Effector CD4-positive, alpha-beta T cell (primary cell): ENCODE measurements at regions not wholly inside any gene's neighbourhood (a gene's known extent, or its start where the extent isn't known, plus 50 kb on each side); places are given as distances from the start of the nearest gene placed in this dataset.

Experiments
- DNase-seq: peaks from one replicate; pipeline ENCODE4 v3.0.0-alpha.2; 2020

- no peak for DNase-seq
Measured at GRCh38 chr22:48288376-48288940, 1526.0 kb downstream of the TBC1D22A start.

GRCh38 chr22:48287031-48287430 is 1524.6 kb downstream of the TBC1D22A start:
- DNase-seq: no peak

GRCh38 chr22:48284671-48285070 is 1522.2 kb downstream of the TBC1D22A start:
- DNase-seq: no peak

DNA sequence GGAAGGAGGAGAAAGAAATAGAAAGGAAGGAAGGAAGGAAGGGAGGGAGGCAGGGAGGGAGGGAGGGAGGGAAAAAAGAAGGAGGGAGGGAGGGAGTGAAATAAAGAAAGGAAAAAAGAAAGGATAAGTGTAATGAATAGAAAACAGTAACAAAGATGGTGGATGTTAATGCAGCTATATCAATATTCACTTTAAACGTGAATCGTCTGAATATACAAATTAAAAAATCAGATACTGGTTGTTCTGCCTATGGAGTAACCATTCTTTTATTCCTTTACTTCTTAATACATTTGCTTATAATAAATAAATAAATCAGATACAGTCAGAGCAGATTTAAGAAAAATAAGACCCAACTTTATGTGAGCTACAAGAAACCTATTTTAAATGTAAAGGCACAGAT is 1520.4 kb downstream of the TBC1D22A start:
- no peak for DNase-seq

- DNase-seq: no peak
Measured at GRCh38 chr22:48279461-48279756, 1517.0 kb downstream of the TBC1D22A start.

DNA sequence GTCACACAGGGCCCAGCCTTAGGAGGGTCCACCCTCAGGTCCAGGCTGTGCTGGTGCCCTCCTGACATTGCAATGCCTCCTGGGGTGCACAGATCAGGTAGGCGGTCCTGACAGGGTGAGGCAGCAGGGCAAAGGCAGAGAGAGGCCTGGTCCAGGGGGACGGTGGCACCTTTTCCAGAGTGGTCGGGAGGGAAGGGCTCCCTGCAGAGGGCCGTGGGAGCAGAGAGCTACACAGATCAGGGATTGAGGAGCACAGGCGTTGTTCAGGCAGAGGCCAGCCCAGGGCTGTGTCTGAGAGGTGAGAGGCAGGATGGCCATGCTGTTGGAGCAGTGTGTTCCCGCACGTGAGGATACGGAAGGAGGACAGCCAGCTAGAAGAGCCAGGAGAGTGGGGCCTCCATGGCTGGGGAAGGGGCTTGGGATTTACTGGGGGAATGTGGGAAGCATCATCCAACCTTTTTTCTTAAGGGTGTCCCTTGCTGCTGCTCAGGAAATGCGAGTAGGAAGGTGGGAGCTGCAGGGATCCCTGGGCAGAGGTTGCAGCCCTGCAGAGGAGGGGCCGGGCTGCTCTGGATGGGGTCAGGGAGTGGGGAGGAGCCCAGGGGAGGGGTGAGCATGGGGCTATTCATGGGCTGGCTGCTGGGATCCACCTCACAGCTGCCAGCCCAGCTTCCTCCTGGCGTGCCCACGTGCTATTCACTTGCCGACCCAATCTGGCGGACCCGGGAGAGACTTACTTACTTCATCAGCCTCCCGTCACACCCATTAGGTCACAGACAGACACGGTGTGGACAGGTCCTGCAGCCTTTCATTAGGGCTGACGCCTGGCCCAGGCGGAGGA is 1516.4 kb downstream of the TBC1D22A start:
- DNase-seq: no peak

DNA sequence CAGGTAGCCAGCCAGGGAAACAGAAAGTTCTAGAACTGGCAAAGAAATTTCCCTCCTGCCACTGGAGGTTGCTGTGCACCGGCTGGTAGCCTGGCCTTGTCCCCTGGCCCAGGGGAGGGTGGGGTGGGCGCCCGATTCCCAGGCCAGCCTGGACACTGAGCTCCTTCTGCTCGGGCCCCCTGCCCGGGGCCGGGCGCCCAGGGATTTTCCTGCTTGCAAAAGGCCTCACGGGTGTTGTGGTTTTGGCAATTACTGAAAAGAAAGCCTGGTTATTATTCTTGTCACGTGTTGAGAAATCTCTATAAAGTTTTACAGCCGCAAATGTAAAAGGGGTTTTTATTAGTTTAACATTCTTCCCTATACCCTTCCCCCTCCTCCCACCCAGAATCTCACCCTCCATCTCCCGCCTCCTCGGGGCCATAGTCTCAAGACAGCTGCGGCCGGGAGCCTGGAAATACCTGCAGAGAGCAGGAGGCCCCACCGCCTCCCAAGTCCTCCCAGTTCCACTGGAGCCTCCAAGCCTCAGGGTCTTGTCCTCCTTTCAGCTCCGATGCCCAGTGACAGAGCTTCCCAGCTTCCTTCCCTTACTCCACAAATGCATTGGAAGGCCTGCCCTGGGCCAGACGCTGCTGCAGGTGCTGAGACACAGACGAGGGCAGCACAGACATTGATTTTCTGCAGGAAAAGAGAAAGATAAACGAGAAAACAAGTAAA is 1515.6 kb downstream of the TBC1D22A start:
- DNase-seq: no peak

- no peak for DNase-seq
Measured at GRCh38 chr22:48276994-48277867, 1514.8 kb downstream of the TBC1D22A start.

DNA sequence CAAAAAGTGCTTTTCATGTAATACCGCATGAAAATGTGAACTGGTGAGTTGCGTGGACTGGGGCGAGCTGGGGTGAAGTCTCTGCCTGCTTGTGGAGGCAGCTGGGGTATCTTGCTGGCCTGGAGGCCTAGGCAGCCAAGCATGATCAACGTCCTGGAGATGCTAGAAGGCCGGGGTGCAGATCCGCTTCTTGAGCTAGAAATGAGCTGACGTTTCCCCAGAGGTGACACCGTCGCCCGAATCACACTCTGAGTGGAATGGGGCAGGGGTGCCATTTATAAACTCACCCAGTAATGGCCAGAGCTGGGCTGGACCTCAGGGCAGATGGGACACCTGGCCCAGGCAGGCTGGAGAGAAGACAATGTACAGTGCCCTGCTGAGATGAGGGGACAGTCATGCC is 1513.0 kb downstream of the TBC1D22A start:
- DNase-seq: no peak

DNA sequence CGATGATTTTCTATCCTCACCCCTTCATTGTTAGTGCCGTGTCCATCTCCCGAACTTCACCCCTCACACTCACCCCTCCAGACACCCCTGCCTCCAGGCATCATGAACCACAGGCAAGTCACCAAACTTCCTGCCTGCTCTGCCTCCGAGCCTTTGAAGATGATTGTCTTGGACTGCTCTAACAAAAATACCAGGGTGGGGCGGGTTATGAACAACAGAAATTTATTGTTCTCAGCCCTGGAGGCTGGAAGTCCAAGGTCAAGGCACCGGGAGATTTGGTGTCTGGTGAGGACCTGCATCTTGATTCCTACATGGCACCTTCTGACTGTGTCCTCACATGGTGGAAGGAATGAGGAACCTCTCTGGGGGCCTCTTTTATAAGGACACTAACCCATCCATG is 1508.3 kb downstream of the TBC1D22A start:
- DNase-seq: no peak

DNA sequence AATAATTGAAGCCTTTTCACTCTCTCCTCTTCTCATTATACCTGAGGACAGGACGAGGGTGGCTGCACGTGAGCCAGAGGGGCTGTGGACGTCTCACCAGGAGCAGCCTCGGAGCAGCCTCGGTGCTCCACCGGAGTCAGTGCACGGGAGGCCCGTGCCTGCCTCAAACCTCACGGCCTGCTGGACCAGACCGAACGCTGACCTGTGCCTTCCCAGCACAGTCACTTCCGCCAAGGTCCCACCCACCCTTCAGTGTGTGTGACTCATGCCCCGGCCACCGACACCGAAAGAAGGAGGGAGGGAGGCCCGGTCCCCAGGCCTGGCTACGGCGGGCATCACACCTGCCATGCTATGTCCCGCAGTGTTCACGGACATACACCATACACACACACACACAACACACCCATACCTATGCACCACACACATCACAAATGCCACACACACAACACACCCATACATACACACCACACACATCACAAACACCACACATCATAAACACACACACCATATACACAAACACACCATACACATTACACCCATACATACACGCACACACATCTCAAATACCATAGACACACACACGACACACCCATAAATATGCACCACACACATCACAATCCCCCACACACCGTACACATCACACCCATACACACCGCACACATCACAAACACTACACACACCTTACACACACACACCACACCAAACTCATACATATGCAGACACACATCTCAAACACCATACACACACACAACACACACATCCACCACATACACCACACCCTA is 1506.5 kb downstream of the TBC1D22A start:
- no peak for DNase-seq

DNA sequence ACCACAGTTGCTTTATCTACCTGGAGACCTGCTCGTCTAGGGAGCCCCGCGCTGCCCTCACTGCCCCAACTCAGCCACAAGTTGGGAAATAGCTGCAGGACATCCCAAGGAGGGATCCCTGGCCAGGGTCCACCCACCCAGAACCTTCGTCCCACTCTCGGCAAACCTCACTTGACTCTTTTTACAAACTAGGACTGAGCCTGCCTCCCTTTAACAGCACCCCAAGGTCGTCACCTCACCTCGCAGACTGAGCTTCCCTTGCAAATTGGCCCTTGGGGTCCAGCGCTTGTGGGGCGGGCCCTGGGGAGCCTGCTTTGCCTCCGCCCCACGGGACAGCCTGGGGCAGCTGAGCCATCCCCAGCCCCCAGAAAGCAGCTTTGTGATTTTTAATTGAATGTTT is 1505.8 kb downstream of the TBC1D22A start:
- DNase-seq: no peak

DNA sequence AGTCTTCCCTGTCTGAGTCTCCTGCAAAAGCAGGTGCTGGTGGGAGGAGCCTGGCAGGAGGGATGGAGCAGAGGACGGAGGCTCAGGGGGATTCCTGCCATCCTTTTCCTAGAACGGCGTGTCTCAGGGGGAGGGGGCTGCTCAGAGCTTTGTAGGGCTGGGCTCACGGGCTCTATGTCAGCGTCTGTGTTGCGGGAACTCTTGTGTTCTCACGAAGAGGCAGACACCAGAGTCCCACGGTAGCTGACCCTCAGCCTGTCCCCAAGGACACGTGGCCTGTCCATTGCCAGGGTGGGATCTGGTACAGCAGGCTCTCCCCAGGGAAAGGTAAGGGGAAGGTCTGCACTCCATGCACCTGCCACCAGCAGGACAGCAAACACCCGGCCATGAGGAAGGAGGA is 1505.2 kb downstream of the TBC1D22A start:
- no peak for DNase-seq

GRCh38 chr22:48265000-48265625 is 1502.7 kb downstream of the TBC1D22A start:
- no peak for DNase-seq

DNA sequence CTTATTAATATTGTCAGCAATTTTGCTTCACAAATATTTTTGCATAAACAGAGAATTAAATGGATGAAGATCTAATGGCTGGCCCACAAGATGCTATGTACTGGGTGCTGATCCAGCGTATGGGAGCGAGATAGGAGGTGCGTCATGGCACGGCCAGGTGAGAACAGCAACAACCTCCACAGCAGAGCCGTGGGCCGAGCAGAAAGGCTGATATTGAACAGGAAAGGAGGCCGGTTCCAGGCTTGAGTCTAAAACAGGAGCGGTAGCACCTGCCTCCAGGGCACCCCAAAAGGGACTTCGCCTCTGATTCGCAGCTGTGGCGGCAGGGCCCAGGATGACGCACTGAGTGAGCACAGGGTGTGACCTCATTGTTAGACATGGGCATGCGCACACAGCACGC is 1502.1 kb downstream of the TBC1D22A start:
- no peak for DNase-seq

- no peak for DNase-seq
Measured at GRCh38 chr22:48263791-48264351, 1501.4 kb downstream of the TBC1D22A start.

DNA sequence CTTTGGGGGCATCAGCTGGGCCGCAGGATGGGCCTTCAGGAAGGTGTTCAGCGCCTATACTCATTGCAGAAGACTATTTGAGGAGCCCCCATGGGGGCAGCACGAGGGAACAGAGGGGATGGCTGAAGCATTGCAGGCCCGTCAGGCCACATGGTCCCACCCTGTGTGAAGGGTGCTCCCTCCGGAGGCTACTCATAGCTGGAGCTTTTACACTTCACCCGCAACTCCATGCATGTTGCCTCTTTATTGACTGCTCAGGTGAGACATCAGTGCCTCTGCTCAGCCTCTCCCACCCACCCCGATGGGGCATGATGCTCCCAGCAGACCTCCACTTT is 1500.9 kb downstream of the TBC1D22A start:
- no peak for DNase-seq

DNA sequence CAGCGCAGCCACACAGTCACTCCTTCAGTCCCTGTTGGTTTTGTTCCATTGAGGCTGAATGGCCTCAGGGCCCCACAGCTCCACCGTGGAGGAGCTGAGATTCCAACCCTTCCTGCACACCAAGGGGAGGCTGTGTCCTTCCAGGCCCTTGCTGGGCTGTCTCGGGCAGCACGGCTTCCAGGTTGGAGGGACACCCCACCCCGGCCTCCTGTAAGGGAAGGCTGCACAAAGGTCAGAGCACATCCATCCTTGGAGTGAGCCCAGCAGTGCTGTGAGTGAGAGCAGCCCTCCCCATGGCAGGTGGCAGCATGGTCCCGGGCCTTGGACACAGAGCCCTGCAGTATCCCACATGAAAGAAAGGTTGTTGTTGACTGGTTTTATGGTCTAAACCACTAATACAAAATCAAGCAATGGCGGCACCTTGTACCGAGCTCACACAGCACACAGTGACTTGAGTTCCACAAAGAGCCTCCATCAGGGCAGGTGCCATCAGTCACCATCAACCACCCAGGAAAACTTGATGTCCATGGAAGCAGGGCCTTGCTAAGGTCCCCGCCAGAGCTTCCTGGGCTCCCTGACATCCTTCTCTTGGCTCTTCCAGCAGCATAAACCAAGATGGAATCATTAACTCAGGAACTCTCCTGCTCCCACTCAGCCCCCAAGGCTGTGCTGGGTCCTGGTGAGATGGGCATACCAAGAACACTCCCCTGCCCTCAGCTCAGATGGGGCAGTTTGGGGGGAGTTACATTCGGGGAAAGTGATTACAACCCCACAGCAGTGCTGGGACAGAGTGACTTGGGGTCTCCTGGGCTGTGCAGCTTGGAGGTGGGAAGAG is 1500.4 kb downstream of the TBC1D22A start:
- no peak for DNase-seq

DNA sequence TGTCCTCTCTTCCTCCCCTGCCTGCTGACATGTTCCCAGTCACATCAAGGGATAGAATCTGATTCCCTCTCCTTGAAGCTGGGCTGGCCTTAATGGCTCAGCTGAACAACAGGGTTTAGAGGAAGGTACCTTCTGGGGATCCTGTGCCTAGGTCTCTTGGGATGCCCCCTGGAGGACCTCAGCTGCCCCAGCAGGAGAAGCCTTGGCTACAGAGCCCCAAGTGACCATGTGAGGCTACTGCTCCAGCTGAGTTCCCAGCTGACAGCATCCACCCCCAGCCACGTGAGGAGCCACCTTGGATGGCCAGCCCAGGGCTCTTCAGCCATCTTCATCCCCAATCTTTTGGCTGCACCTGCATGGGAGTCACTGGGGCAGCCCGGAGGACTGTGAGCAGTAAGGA is 1499.3 kb downstream of the TBC1D22A start:
- DNase-seq: no peak

GRCh38 chr22:48261048-48261621 is 1498.7 kb downstream of the TBC1D22A start:
- DNase-seq: no peak
